HepG2 (cell line): ENCODE measurements at regions not wholly inside any gene's neighbourhood (a gene's known extent, or its start where the extent isn't known, plus 50 kb on each side); places are given as distances from the start of the nearest gene placed in this dataset.

Experiments used
- ATAC-seq: fragments of 200-7000 bp; cut with Tn5 transposase; 3 replicates; pipeline ENCODE4 v1.9.1; 2020; ENCODE audit warnings: mild to moderate bottlenecking, moderate library complexity
- BruUV-seq: library from RNA; stranded (reverse); fragments of 400-500 nt; replicated peaks from 2 replicates; lab custom pipeline; 2021; lab: Mats Ljungman, UMichigan
- CTCF ChIA-PET: fragments of 300-600 bp; formaldehyde crosslinking; extraction: SDS; loops from one replicate; lab custom pipeline; 2021; ENCODE audit warnings: low total read pairs, inconsistent platforms, low intra/inter-chr PET ratio; lab: Yijun Ruan, JAX
- POLR2A ChIA-PET: fragments of 350-600 bp; sonication (Branson Sonifier 250); formaldehyde crosslinking; loops from one replicate; lab custom pipeline; 2020; ENCODE audit warnings: antibody characterized with exemption, inconsistent platforms; lab: Yijun Ruan, JAX
- DNase-seq: peaks from one replicate; pipeline ENCODE4 v3.0.0-alpha.2; 2015; ENCODE audit warnings: low spot score
- FAIRE-seq: peaks from 3 replicates; lab custom pipeline; 2011; peaks lifted over from hg19 to GRCh38; lab: Jason Lieb, UNC
- H2AFZ ChIP-seq: one replicate; pipeline ENCODE4 v1.6.1; 2011; ENCODE audit warnings: low read length, inconsistent platforms
- H3K27ac ChIP-seq: fragments of 300-600 bp; 3 replicates; pipeline ENCODE4 v1.8.0; 2011; ENCODE audit warnings: mixed run types, mild to moderate bottlenecking, mixed read lengths, low read length, inconsistent platforms; ENCODE audit not compliant: insufficient read depth; ENCODE audit errors: extremely low read length
- H3K27me3 ChIP-seq, 2 experiments: fragments of 200-600 bp in 1 of 2; 2 replicates in 1 of 2; 3 replicates in 1 of 2; pipeline versions ENCODE4 v1.6.0 to v1.8.0; 2011; ENCODE audit warnings: low read length in 2 of 2, mild to moderate bottlenecking in 2 of 2, moderate library complexity in 2 of 2, inconsistent platforms in 1 of 2; ENCODE audit not compliant: insufficient read depth in 2 of 2, control insufficient read depth in 1 of 2
- H3K36me3 ChIP-seq, 2 experiments: fragments of 200-600 bp in 1 of 2; replicated peaks in 1 of 2; 2 replicates in 1 of 2; 3 replicates in 1 of 2; pipeline versions ENCODE4 v1.5.1 to v1.8.0; 2011; ENCODE audit warnings: low read length in 2 of 2, inconsistent platforms in 1 of 2; ENCODE audit not compliant: insufficient read depth in 2 of 2, control insufficient read depth in 1 of 2
- H3K4me1 ChIP-seq: 2 replicates; pipeline ENCODE4 v1.5.1; 2012; ENCODE audit warnings: low read length, inconsistent platforms; ENCODE audit not compliant: insufficient read depth
- H3K4me2 ChIP-seq: 2 replicates; pipeline ENCODE4 v1.6.0; 2011; ENCODE audit warnings: low read depth, low read length, inconsistent platforms
- H3K4me3 ChIP-seq, 3 experiments: fragments of 200-600 bp in 1 of 3; sonication (generic), shearing (Covaris generic) in 1 of 3; replicated peaks in 1 of 3; 2 replicates each; pipeline ENCODE4 v1.5.1; 2011 to 2016; ENCODE audit warnings: low read length in 3 of 3, inconsistent platforms in 2 of 3, low read depth in 2 of 3, mild to moderate bottlenecking in 2 of 3, control low read depth in 1 of 3, mixed read lengths in 1 of 3; ENCODE audit not compliant: insufficient read depth in 1 of 3
- H3K79me2 ChIP-seq: one replicate; pipeline ENCODE4 v1.6.1; 2011; ENCODE audit warnings: low read length, inconsistent platforms; ENCODE audit not compliant: insufficient read depth
- H3K9ac ChIP-seq: 2 replicates; pipeline ENCODE4 v1.6.0; 2011; ENCODE audit warnings: mild to moderate bottlenecking, low read depth, low read length, inconsistent platforms; ENCODE audit not compliant: insufficient read depth
- H3K9me3 ChIP-seq: 2 replicates; pipeline ENCODE4 v1.5.1; 2012; ENCODE audit warnings: mild to moderate bottlenecking, low read length
- H4K20me1 ChIP-seq: 2 replicates; pipeline ENCODE4 v1.6.0; 2011; ENCODE audit warnings: inconsistent platforms, mild to moderate bottlenecking, low read length, moderate library complexity; ENCODE audit not compliant: insufficient read depth
- AGO1 ChIP-seq: fragments of 200-400 bp; formaldehyde crosslinking; IDR thresholded peaks from 2 replicates; pipeline ENCODE4 v1.6.1; 2017; ENCODE audit warnings: mild to moderate bottlenecking, low read depth, low read length, moderate library complexity; ENCODE audit not compliant: poor library complexity, severe bottlenecking
- CREB1 ChIP-seq, 2 experiments: fragments of 450-650 bp in 1 of 2; IDR thresholded peaks; 2 replicates each; pipeline ENCODE4 v1.6.1; 2016 to 2017; ENCODE audit warnings: control low read depth in 1 of 2, mild to moderate bottlenecking in 1 of 2, missing compliant biosample characterization in 1 of 2, missing genetic modification characterization in 1 of 2
- MIER2 ChIP-seq: IDR thresholded peaks from 2 replicates; pipeline ENCODE4 v1.6.1; 2016; ENCODE audit warnings: missing biosample characterization, missing genetic modification reagents
- MTA1 ChIP-seq: sonication (generic); formaldehyde crosslinking; IDR thresholded peaks from 2 replicates; pipeline ENCODE4 v1.4.0; 2020; ENCODE audit warnings: missing genetic modification reagents, mild to moderate bottlenecking, borderline replicate concordance
- RAD51 ChIP-seq: fragments of 450-650 bp; IDR thresholded peaks from 2 replicates; pipeline ENCODE4 v1.6.1; 2016; ENCODE audit warnings: borderline replicate concordance
- TEAD3 ChIP-seq: optimal IDR thresholded peaks from 2 replicates; pipeline ENCODE3; 2016; ENCODE audit warnings: borderline replicate concordance
- ZNF431 ChIP-seq: sonication (generic); formaldehyde crosslinking; IDR thresholded peaks from 2 replicates; pipeline ENCODE4 v1.9.0; 2022; ENCODE audit warnings: missing genetic modification reagents, low read depth, mild to moderate bottlenecking, borderline replicate concordance
- ZNF564 ChIP-seq: sonication (generic); formaldehyde crosslinking; IDR thresholded peaks from 2 replicates; pipeline ENCODE4 v1.8.1; 2023; ENCODE audit warnings: mild to moderate bottlenecking, missing genetic modification reagents
- ZNF775 ChIP-seq: sonication (generic); formaldehyde crosslinking; IDR thresholded peaks from 2 replicates; pipeline ENCODE4 v1.4.0; 2020; ENCODE audit warnings: missing genetic modification reagents, mild to moderate bottlenecking, moderate library complexity, borderline replicate concordance
- WGBS: methylation state at CpG from one replicate; pipeline ENCODE4 v1.1.6; 2017; ENCODE audit warnings: low lambda C conversion rate; 5-methylcytosine and 5-hydroxymethylcytosine counted together
- in situ Hi-C: cut with HindIII; loops from 2 replicates; pipeline ENCODE4 v1.10.0; 2017; ENCODE audit warnings: low pct_unique_long_range_greater_than_20kb; ENCODE audit not compliant: extremely low pct_ligation_motif_present
- intact Hi-C: fragments of 100-400 bp; cut with micrococcal nuclease; formaldehyde crosslinking; loops from one replicate; pipeline ENCODE4 v1.10.0; 2022; ENCODE audit not compliant: unreplicated experiment
- TF ChIP-seq, protein P1 (sequence below): IDR thresholded peaks from 2 replicates; pipeline ENCODE4 v1.6.1; 2016; ENCODE audit warnings: low read depth, missing genetic modification reagents, missing compliant biosample characterization
- TF ChIP-seq, protein P2 (sequence below): sonication (generic); formaldehyde crosslinking; IDR thresholded peaks from 2 replicates; pipeline ENCODE4 v1.5.1; 2020; ENCODE audit warnings: missing genetic modification reagents, mild to moderate bottlenecking, borderline replicate concordance
- TF ChIP-seq, protein P3 (sequence below): sonication (generic); formaldehyde crosslinking; conservative IDR thresholded peaks from 2 replicates; pipeline ENCODE4 v1.8.0; 2022; ENCODE audit warnings: low read depth, missing genetic modification reagents
- TF ChIP-seq, protein P4 (sequence below), 2 experiments: sonication (generic) in 1 of 2; formaldehyde crosslinking in 1 of 2; IDR thresholded peaks; 2 replicates each; pipeline versions ENCODE4 v1.4.0 to v1.6.1; 2018 to 2020; ENCODE audit warnings: missing genetic modification reagents in 2 of 2, borderline replicate concordance in 1 of 2, low read depth in 1 of 2, mild to moderate bottlenecking in 1 of 2, missing biosample characterization in 1 of 2

DNA sequence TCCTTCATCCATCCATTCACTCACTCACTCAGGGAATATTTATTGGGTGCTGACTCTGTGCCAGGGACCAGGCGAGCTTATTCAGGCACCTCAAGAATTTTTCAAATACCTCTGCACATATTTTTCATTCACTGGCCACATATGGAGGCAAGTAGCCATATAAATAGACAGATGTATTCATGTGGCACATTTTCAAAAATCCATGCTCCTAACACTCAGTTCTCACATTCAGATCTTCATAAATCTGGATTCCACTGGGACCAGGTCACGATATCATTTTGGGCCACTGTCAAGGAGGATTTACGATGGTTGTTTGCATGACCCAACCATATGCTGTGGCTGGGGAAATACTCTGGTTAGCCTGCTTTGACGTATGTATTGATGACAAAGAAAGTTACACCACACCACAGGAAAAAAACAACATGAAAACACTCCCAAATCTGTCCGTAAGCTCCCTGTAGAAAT is 241.8 kb upstream of the LRTM1 start:
- H3K4me2 ChIP-seq: no peak overlapping the region
- no peak overlapping the region for H3K9ac ChIP-seq
- H3K36me3 ChIP-seq: no peaks in the 10 kb centered on the region
- H2AFZ ChIP-seq: no peak overlapping the region
- no peak overlapping the region for H3K27ac ChIP-seq
- in situ Hi-C loops: loop anchor here (10.0 kb wide), 1 partner anchor 315 kb away; no protein-coding TSS in a partner anchor
- WGBS: 12% methylated on average over 5 of the region's 5 CpGs
- no peaks in the 10 kb centered on the region for H3K9me3 ChIP-seq
- ChIA-PET CTCF (no interaction called here), POLR2A (no interaction called here)
- BruUV-seq: no TSS peak
- intact Hi-C loops: no loop called here
- no peak for ATAC-seq
- H3K4me1 ChIP-seq: no peaks in the 10 kb centered on the region
- DNase-seq: no peak
- no peaks in the 10 kb centered on the region for H3K79me2 ChIP-seq
- no peak overlapping the region for H3K4me3 ChIP-seq
- FAIRE-seq: no peak
- no peaks in the 10 kb centered on the region for H3K27me3 ChIP-seq
- no peaks in the 10 kb centered on the region for H4K20me1 ChIP-seq
- no peak for TF ChIP-seq ZNF431 (CRISPR knock-in tag)
- TF ChIP-seq, protein P1, sequence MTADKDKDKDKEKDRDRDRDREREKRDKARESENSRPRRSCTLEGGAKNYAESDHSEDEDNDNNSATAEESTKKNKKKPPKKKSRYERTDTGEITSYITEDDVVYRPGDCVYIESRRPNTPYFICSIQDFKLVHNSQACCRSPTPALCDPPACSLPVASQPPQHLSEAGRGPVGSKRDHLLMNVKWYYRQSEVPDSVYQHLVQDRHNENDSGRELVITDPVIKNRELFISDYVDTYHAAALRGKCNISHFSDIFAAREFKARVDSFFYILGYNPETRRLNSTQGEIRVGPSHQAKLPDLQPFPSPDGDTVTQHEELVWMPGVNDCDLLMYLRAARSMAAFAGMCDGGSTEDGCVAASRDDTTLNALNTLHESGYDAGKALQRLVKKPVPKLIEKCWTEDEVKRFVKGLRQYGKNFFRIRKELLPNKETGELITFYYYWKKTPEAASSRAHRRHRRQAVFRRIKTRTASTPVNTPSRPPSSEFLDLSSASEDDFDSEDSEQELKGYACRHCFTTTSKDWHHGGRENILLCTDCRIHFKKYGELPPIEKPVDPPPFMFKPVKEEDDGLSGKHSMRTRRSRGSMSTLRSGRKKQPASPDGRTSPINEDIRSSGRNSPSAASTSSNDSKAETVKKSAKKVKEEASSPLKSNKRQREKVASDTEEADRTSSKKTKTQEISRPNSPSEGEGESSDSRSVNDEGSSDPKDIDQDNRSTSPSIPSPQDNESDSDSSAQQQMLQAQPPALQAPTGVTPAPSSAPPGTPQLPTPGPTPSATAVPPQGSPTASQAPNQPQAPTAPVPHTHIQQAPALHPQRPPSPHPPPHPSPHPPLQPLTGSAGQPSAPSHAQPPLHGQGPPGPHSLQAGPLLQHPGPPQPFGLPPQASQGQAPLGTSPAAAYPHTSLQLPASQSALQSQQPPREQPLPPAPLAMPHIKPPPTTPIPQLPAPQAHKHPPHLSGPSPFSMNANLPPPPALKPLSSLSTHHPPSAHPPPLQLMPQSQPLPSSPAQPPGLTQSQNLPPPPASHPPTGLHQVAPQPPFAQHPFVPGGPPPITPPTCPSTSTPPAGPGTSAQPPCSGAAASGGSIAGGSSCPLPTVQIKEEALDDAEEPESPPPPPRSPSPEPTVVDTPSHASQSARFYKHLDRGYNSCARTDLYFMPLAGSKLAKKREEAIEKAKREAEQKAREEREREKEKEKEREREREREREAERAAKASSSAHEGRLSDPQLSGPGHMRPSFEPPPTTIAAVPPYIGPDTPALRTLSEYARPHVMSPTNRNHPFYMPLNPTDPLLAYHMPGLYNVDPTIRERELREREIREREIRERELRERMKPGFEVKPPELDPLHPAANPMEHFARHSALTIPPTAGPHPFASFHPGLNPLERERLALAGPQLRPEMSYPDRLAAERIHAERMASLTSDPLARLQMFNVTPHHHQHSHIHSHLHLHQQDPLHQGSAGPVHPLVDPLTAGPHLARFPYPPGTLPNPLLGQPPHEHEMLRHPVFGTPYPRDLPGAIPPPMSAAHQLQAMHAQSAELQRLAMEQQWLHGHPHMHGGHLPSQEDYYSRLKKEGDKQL (CRISPR knock-in tag): no peak
- TF ChIP-seq MTA1 (CRISPR knock-in tag): no peak
- TF ChIP-seq CREB1 (IDR thresholded peaks at IDR 0.05): no peak
- TF ChIP-seq CREB1 (CRISPR knock-in tag; IDR thresholded peaks at IDR 0.05): no peak
- TF ChIP-seq ZNF564 (CRISPR knock-in tag): no peak
- TF ChIP-seq TEAD3: no peak
- TF ChIP-seq, protein P2, sequence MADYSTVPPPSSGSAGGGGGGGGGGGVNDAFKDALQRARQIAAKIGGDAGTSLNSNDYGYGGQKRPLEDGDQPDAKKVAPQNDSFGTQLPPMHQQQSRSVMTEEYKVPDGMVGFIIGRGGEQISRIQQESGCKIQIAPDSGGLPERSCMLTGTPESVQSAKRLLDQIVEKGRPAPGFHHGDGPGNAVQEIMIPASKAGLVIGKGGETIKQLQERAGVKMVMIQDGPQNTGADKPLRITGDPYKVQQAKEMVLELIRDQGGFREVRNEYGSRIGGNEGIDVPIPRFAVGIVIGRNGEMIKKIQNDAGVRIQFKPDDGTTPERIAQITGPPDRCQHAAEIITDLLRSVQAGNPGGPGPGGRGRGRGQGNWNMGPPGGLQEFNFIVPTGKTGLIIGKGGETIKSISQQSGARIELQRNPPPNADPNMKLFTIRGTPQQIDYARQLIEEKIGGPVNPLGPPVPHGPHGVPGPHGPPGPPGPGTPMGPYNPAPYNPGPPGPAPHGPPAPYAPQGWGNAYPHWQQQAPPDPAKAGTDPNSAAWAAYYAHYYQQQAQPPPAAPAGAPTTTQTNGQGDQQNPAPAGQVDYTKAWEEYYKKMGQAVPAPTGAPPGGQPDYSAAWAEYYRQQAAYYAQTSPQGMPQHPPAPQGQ: no peak
- no peak for TF ChIP-seq RAD51
- TF ChIP-seq AGO1: no peak
- TF ChIP-seq MIER2: no peak
- TF ChIP-seq, protein P3, sequence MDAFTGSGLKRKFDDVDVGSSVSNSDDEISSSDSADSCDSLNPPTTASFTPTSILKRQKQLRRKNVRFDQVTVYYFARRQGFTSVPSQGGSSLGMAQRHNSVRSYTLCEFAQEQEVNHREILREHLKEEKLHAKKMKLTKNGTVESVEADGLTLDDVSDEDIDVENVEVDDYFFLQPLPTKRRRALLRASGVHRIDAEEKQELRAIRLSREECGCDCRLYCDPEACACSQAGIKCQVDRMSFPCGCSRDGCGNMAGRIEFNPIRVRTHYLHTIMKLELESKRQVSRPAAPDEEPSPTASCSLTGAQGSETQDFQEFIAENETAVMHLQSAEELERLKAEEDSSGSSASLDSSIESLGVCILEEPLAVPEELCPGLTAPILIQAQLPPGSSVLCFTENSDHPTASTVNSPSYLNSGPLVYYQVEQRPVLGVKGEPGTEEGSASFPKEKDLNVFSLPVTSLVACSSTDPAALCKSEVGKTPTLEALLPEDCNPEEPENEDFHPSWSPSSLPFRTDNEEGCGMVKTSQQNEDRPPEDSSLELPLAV (CRISPR knock-in tag): no peak
- TF ChIP-seq, protein P4, sequence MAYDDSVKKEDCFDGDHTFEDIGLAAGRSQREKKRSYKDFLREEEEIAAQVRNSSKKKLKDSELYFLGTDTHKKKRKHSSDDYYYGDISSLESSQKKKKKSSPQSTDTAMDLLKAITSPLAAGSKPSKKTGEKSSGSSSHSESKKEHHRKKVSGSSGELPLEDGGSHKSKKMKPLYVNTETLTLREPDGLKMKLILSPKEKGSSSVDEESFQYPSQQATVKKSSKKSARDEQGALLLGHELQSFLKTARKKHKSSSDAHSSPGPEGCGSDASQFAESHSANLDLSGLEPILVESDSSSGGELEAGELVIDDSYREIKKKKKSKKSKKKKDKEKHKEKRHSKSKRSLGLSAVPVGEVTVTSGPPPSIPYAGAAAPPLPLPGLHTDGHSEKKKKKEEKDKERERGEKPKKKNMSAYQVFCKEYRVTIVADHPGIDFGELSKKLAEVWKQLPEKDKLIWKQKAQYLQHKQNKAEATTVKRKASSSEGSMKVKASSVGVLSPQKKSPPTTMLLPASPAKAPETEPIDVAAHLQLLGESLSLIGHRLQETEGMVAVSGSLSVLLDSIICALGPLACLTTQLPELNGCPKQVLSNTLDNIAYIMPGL (CRISPR knock-in tag; IDR thresholded peaks at IDR 0.05; ENCODE audit: borderline replicate concordance in 1 of 2, low read depth in 1 of 2): no peak
- TF ChIP-seq ZNF775: no peak
